AML-193 (cell line): ENCODE measurements at regions not wholly inside any gene's neighbourhood (a gene's known extent, or its start where the extent isn't known, plus 50 kb on each side); places are given as distances from the start of the nearest gene placed in this dataset.
"Not testable (repeated sequence)": the region's sequence is repeated elsewhere in the genome, so short reads cannot be mapped to it uniquely, and the experiment has no call there.

Source experiments
- DNase-seq, 2 experiments: peaks; one replicate each; lab custom pipeline; 2025; lab: John Stamatoyannopoulos, UW

- no peak for DNase-seq
Observed at GRCh38 chr9:87333802-87334201, 163.9 kb upstream of the DAPK1 start.

DNA sequence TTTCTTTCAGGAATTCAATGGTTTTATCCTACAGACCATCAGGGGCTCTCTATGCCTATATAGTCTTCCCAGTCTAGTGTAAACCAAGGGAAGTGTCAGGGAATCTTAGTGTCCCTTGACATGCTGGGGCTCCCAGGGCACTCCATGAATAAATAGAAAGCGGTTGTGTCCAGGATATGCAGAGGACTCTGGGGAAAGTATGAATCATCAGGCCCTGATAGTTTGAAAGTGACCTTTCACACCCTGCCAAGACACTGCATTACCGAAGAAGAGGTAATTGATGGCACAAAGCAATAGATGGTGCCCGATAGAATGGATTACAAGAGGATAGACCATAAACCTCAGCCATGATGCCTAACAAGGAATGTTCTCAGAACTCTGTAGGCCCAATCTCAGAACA is 163.3 kb upstream of the DAPK1 start:
- no peak for DNase-seq

DNA sequence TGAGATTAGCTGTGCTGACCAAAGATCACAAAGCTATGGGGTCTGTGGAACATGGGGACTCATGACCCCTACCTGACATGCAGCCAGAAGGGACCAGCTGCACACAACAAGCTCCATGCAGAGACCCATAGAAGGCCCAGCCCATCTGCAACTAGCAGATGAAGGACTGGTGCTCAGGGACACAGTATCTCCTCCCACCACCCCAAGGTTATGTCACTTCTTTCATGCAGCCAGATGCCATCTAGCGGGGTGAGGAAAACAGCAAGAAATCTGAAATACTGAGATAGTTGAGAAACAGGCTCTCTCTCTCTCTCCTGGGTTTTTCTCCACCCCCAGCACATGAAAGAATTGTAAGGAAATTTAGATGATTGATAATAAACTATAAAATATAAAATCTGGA is 161.3 kb upstream of the DAPK1 start:
- no peak for DNase-seq

DNA sequence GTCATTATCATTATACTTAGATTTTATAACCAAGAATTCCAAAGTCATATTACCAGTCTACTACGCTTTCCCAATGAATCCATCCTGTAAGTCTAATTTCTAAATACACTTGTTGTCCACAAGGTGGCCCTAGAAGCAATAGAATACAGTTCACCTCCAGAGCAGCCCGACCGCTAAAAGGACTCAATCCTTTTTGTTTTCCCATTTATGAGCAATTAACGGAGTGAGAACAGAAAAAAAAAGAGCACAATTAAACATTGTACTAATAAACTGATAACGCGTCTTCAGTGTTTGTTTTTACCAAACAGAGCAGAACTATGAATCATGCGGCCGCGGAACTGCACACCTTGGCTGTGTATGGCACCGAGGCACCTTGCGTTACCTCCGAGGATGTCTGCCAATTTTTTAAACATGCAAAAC is 160.7 kb upstream of the DAPK1 start:
- peak; percentile 45 to 52 for DNase-seq

- no peak for DNase-seq
Observed at GRCh38 chr9:87337335-87338087, 160.2 kb upstream of the DAPK1 start.

DNA sequence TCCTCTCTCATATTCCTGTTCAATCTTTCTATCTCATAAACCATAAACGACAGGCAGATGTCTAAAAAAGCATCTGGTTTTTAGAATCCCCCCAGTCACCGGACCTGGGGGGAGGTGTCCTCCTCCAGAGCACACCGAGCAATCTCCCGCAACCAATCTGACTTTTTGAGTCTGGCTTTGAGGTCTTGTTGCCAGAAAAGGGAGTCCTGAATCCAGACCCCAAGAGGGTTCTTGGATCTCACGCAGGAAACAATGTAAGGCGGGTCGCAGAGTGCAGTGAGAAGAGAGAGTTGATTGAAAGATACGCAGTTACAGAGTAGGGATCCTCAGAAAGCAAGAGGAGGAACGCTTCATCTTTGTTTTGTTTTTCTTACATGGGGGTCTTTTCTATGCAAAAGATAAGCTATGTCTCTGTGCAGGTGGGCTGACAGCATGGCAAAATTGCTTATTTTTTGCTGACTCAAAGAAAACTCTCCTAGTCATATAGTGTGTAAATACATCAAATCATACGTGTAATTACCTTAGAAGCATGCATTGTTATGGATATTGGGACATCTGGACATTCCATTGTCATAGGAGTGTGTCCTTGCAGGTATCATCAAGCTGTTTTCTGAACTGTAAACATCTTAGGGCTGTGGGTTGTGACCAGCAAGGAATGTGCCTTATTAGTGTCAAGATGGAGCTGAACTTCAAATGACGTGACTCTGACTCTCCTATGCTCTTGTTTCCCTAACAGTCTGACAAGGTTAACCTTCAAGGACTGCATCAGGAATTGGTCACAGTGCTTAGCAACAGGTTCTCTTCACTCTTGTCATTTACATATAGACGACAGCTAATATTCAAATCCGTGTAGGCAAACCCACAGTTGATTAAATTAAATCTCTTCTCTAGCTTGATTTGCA is 159.3 kb upstream of the DAPK1 start:
- no peak for DNase-seq

GRCh38 chr9:87340391-87340790 is 157.3 kb upstream of the DAPK1 start:
- no peak for DNase-seq

DNA sequence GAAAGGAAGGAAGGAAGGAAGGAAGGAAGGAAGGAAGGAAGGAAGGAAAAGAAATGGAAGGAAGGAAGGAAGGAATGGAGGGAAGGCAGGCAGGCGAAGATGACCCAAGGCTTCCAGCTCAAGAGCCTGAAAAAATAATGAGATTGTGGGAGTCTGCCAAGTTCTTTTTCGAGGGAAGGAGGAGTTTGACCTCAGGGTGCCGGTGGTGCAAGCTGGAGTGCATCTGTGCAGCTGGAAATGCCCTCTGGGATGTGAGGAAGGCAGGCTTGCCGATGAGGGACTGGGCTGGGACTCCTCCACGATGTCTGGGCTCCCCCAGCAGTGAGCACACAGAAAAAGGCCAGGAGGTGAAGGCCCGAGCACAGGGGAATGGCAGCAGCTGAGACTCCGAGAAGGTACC is 154.9 kb upstream of the DAPK1 start:
- DNase-seq = no peak

DNA sequence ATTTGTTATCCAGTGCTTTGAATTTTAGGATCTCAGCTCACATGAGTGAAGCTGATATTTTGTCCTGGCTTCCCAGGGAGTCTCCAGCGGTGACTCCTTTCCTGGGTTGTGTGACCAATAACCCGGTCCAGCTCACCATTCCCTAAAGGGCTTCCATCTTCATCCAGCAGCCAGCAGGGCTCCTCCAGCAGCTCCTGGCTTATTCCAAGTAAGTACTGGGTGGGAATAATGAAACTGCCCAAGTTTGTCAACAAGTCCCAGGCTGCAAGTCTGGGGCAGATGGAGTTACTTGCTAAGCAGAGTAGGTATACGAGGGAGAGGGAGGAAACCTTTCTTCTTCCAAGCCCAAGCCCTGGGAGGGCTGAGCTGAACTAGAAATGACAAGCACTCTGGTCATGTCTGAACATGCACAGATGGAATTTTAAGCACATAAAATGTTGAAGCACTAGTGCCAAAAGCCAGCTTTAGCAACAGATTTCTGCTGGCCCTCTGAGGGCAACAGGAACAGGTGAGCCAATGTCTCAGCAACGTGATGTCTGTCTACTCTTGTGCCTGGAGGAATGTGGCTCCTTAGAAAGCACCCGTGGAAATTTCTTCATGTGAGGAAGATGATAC is 153.7 kb upstream of the DAPK1 start:
- DNase-seq = no peak

- no peak for DNase-seq
Observed at GRCh38 chr9:87346061-87346665, 151.5 kb upstream of the DAPK1 start.

- no peak for DNase-seq
Observed at GRCh38 chr9:87350915-87351314, 146.8 kb upstream of the DAPK1 start.

DNA sequence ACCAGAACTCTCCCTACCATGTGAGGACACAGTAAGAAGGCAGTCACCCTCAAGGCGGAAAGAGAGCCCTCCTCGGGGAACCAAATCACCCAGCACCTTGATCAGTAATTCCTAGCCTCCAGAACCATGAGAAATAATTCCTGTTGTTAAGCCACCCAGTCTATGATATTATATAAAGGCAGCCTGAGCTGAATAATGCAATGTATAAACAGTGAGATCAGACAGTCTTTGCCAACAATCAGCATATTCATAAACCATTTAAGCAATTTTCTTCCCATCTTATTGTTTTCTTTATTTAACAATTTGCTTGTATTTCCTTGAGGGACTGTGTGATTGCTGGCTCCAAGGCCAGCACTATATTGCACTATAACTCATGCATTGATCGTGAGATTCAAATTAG is 144.4 kb upstream of the DAPK1 start:
- DNase-seq = no peak

GRCh38 chr9:87354147-87354546 is 143.5 kb upstream of the DAPK1 start:
- DNase-seq = no peak

DNA sequence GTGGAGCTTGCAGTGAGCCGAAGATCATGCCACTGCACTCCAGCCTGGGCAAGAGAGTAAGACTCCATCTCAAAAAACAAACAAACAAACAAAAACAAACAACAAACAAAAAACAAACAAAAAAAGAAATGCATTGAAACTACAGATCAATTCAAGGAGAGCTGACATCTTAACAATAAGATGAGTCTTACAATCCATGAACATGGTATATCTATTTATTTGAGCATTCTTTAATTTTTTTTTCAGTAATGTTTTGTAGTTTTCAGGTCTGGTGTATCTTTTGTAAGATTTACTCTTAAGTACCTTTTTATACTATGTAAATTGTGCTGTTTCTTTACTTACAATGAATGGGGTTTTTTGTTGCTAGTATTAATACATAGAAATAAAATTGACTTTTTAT is 140.1 kb upstream of the DAPK1 start:
- DNase-seq = no peak

GRCh38 chr9:87359264-87359663 is 138.4 kb upstream of the DAPK1 start:
- DNase-seq = no peak

GRCh38 chr9:87359958-87360601 is 137.6 kb upstream of the DAPK1 start:
- no peak for DNase-seq

DNA sequence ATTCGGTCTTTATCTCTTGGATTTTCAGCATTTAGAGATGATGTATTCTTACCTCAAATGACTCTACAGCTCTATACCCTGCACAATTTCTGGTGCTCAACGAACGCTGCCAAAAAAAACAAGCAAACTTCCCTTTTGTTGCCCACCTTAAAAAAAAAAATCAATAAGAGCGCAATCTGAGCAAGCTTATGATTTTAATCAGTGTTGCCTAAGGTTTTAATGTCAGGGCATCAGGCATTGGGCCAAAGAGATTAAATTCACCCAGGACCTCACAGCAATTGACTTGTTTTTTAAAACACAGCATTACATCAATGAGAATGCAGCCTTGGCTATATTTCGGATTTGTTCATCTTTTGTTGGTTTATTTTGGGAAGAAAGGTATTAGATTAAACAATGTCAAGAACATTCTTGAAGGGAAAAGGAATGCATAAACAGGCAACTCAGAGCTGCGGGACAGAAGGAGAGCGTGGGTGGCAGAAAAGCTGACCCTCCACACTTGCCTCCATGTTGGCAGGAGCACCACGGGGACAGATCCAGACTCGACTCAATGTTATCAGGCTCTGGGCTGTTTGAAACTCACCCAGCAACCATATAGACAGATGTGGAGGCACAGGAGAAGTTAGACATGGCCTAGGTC is 127.5 kb upstream of the DAPK1 start:
- DNase-seq = no peak

GRCh38 chr9:87371795-87372355 is 125.8 kb upstream of the DAPK1 start:
- no peak for DNase-seq

DNA sequence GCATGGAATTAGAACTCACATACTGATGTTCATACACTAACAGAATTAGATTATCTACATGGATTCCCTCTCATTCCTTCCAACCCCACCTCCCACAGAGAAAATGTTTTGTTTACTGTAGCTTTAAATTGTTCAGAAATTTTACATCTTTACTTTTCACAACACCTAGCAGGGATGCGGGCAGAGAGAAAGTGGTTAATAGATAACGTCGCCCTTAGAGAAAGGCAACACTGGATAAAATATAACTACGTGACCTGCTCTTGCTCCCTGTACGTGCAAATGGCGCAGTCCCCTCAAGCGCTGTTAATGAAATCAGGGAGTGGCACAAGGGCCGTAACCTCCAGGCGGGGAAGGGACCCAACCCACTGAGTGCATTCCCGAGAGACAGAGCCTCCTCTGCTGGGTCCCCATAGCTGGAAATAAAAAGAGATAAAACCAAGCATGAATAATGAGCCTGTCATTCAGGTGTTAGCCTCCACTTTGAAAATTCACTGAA is 125.3 kb upstream of the DAPK1 start:
- no peak for DNase-seq

DNA sequence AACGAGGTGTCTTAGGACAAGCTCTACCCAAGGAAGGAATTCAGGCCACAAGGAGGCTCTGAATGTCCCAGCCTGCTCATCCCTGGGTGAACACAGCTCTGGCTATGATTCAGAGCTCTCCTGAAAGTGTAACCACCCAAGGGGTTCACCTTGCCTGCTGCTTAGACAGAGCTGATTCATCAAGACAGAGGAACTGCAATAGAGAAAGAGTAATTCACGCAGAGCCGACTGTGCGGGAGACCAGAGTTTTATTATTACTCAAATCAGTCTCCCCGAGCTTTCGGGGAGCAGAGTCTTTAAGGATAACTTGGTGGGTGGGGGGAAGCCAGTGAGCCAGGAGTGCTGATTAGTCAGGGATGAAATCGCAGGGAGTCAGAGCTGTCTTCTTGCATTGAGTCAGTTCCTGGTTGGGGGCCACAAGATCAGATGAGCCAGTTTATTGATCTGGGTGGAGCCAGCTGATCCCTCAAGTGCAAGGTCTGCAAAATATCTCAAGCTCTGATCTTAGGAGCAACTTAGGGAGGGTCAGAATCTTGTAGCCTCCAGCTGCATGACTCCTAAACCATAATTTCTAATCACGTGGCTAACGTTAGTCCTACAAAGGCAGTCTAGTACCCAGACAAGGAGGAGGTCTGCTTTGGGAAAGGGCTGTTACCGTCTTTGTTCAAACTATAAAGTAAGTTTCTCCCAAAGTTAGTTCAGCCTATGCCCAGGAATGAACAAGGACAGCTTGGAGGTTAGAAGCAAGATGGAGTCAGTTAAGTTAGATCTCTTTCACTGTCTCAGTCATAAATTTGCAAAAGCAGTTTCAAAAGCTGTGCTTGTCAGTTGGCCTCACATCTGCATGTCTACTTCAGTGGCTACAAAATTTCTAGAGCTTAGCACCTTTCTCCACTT is 123.4 kb upstream of the DAPK1 start:
- DNase-seq = not testable (repeated sequence)
